GM19239 (cell line): ENCODE measurements at regions not wholly inside any gene's neighbourhood (a gene's known extent, or its start where the extent isn't known, plus 50 kb on each side); places are given as distances from the start of the nearest gene placed in this dataset.

ENCODE experiments used
- DNase-seq: peaks from one replicate; pipeline ENCODE4 v3.0.0; 2011; ENCODE audit warnings: low spot score; ENCODE audit not compliant: insufficient read length
- FAIRE-seq: peaks from 2 replicates; lab custom pipeline; 2011; peaks lifted over from hg19 to GRCh38; lab: Jason Lieb, UNC

DNA sequence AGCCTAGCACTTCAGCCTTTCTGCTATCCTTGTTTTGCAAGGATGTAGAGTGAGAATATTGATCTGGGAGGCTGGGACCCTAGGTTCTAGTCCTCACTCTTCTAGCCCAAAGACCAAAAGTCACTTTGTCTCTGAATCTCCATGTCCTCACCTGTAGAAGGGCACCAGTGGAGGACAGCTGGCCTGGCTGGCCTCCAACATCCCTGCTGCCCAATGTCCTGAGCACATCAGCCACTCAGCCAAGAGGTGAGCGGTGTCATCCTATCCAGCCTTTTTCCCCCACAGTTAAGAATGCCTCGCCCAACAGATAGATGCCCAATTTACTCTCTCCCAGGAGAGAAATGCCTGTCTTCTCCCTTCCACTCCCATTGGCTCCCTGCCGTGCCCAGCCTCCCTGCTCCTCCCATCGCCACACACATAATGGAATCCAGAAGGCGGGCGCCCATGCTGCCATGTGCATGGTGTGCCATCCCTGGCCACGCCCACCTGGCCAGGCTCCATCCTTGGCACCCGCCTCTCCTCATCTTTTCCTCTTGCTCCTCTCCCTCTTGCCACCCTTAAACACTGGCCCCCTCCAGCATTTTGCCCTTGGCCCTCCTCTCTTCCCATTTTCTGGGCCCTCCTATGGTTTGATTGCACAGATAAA lies 157.3 kb upstream of the SDK2 start:
- DNase-seq (no peak), FAIRE-seq (no peak)

GRCh38 chr17:73802314-73802713 lies 158.1 kb upstream of the SDK2 start:
- DNase-seq (no peak), FAIRE-seq (no peak)

DNA sequence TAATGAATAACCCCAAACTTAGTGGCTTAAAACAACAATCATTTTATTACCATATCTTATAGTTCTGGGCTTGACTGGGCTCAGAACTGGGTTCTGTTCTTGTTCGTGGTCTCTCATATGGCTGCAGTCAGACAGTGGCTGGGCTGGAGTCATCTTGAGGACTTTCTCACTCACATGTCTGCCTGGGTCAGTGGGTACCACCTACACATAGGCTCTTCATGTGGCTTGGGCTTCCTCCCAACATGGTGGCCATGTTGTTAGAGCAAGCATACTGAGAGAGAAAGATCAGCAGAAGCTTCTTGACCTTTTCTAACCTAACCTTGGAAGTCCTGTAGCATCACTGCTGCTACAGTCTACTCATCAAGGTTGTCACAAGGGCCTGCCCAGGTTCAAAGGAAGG lies 158.6 kb upstream of the SDK2 start:
- FAIRE-seq = no peak
- no peak for DNase-seq

- DNase-seq = no peak
Observed at GRCh38 chr17:73803964-73804435, 159.8 kb upstream of the SDK2 start.

DNA sequence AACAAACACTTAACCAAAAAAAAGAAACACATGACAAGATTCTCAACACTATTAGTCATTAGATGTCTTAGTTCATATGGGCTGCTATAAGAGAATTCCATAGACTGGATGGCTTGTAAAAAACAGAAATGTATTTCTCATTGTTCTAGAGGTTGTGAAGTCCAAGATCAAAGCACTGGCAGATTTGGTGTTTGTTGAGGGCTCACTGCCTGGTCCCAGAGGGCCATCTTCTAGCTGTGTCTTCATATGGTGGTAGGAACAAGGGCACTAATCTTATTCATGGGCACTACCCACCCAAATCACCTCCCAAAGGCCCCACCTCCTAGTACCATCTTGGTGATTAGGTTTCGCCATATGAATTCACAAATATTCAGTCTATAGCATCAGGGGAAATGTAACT lies 162.5 kb upstream of the SDK2 start:
- DNase-seq (no peak), FAIRE-seq (no peak)

More at GRCh38 chr17:73803964-73804435, 159.8 kb upstream of the SDK2 start:
- no peak for FAIRE-seq

DNA sequence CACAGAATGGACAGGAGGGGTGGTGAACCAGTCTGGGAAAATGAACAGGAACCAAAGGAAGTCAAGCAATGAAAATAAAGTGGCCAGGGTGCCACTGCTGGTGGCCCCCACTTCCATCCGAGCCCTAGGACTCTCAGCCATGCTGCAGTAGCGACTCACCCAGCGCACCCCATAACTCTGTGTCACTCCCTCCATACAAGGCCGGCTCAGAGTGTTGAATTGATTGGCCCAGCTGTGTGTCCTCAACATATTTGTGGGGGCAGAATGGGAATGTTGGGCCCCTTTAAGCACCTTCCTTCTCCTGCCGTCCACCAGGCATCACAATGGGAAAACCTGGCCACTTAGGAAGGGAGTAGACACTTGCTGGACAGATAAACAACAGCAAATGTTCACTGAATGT lies 169.0 kb upstream of the SDK2 start:
- no peak for FAIRE-seq

GRCh38 chr17:73814075-73814474 lies 169.8 kb upstream of the SDK2 start:
- FAIRE-seq (no peak), DNase-seq (no peak)

More for the DNA sequence above, 169.0 kb upstream of the SDK2 start:
- no peak for DNase-seq

- FAIRE-seq = no peak
- no peak for DNase-seq
Observed at GRCh38 chr17:73815474-73815873, 171.2 kb upstream of the SDK2 start.

GRCh38 chr17:73819440-73820395 lies 175.5 kb upstream of the SDK2 start:
- DNase-seq = no peak
- FAIRE-seq = no peak

DNA sequence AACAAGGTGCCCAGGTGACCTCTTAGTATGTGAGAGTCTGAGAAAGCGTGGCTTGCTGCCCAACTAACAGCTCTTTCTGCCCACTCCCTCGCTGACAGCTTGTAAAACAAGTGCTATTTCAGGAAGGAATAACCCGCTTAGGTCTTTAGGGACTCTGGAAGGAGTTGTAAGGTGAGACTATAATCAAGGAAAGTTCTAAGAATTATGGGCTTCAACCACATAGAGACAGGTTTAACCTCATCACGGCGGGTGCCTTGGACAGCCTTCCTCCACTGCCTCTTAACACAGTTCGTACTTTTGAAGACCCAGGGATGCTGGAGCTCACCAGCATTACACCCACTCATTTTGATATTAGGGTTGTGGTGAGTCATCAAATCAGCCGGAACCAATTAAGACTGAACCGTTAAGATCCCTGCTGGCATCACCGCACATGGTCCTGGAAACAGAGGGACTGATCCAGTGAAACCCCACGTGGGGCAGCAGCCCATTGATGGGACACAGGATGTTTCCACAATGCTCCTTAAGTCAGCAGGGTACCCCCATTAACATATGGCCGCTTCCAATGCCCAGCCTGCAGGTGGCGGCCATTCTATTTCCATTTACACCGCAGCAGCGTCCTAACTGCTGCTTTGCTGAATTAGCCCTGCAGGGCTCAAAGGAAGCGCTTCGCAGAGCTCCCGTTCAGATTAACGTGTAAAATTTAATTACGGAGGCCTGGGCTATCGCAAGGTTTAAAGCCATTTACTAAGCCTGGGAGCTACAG lies 176.6 kb upstream of the SDK2 start:
- DNase-seq (no peak), FAIRE-seq (no peak)

- no peak for DNase-seq
- FAIRE-seq = no peak
Observed at GRCh38 chr17:73821665-73822064, 177.4 kb upstream of the SDK2 start.

DNA sequence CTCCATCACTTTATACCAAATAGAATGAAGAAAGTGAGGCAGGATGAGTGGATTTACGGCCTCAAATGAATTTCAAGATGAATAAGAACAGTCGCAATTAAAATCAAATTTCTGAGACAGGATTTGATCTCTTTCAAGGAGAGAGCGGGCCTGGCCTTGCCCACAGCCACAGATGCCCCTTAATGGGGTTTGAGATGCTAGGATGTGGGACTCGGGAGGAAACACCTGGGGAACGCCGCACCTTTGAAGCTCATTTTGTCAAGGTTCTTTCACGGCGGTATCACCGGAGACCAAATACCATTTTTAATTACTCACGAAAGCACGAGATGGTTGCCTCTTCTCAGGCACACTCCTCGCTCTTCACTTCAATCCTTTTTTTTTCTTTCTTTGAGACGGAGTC lies 178.1 kb upstream of the SDK2 start:
- FAIRE-seq (no peak), DNase-seq (no peak)

DNA sequence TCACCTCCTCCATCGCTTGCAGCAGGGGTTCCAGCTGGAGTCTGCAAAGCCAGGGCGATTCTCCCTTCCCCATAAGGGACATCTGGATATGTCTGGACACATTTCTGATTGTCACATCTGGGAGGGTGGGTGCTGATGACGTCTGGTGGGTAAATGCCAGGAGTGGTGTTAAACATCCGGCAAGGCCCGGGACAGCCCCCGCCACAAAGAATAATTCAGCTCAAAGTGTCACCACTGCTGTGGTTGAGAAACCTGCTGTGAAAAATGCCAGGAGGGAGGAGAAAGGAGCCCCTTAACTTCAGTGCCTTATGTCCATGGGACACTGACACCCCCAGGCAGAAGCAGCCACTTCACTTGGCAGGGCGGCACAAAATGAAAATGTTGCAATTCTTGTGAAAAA lies 179.4 kb upstream of the SDK2 start:
- FAIRE-seq = no peak

GRCh38 chr17:73824321-73824720 lies 180.1 kb upstream of the SDK2 start:
- DNase-seq (no peak), FAIRE-seq (no peak)

More for the DNA sequence above, 179.4 kb upstream of the SDK2 start:
- DNase-seq = no peak

GRCh38 chr17:73826181-73826871 lies 182.1 kb upstream of the SDK2 start:
- FAIRE-seq = no peak
- no peak for DNase-seq

DNA sequence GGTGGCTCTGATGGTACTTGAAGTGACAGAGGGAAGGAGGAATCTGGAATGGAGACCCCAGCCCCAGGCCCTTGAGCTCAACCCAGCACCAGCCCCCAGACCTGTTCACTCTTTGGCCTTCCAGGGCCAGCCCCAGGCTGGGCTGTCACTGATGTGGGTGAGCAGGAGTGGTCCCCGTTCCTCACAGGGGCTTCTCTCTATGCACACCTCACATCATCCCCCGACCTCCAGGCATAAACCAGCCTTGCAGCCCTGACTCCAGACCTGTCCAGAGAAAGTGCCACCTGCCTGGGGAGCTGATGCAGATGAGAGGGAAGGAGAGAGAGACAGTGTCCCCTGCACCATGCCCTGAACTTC lies 182.6 kb upstream of the SDK2 start:
- DNase-seq (no peak), FAIRE-seq (no peak)

DNA sequence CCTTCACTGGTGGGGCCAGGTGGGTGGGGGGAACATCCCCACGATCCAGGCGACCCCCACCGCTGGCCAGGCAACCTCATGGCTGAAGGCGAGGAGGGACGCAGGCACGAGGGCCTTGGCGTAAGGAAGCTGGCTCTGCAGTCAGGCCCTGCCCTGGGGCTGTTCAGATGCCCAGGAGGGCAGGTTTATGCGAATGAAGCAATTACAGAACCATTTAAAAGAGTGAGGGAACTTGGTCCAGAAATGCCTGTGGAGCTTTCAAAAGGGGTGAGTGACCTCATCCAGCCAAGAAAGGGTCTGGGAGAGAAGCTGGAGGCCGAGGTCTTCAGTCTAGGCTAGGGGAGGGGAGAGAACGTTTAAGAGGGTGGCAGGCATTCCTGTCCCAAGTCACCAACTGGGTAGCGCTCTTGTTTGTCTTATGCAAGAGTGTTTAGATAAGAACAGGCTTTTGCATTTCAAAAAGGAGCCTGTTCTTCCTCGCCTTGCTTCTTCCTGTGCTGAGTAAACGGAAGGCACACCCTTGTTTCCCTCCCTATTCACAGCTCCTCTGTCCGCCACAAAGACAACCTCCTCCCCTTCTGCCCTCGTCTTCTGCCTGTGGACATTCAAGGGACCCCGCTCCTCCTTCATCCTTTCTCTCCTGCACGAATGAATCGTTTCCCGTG lies 183.5 kb upstream of the SDK2 start:
- DNase-seq = no peak

GRCh38 chr17:73829676-73830280 lies 185.5 kb upstream of the SDK2 start:
- DNase-seq = no peak
- FAIRE-seq = no peak

More for the DNA sequence above, 183.5 kb upstream of the SDK2 start:
- FAIRE-seq = no peak

GRCh38 chr17:73831699-73832098 lies 187.5 kb upstream of the SDK2 start:
- no peak for FAIRE-seq
- DNase-seq = no peak
